ENCODE measurements at regions not wholly inside any gene's neighbourhood (a gene's known extent, or its start where the extent isn't known, plus 50 kb on each side); places are given as distances from the start of the nearest gene placed in this dataset.
"Not testable (repeated sequence)": the region's sequence is repeated elsewhere in the genome, so short reads cannot be mapped to it uniquely, and the experiment has no call there.

DNA sequence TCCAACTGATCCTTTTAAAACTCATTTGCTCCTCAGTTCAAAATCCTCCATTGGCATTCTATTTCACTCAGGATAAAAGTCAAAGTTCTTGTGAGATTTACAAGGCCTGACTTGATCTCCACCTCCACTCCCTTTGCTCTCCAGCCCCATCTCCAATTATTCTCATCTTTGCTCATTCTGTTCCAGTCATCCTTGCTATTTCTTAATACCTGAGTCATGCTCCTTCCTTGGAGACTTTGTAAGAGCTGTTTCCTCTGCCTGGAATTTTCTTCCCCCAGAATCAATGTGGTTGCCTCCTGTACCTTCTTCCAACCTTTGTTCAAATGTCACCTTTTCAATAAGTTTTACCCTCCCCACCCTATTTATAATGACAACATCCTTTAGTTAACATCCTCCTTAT is 373.5 kb downstream of the HTR1B start:
- no peak for DNase-seq (ENCODE audit: low spot score)

DNA sequence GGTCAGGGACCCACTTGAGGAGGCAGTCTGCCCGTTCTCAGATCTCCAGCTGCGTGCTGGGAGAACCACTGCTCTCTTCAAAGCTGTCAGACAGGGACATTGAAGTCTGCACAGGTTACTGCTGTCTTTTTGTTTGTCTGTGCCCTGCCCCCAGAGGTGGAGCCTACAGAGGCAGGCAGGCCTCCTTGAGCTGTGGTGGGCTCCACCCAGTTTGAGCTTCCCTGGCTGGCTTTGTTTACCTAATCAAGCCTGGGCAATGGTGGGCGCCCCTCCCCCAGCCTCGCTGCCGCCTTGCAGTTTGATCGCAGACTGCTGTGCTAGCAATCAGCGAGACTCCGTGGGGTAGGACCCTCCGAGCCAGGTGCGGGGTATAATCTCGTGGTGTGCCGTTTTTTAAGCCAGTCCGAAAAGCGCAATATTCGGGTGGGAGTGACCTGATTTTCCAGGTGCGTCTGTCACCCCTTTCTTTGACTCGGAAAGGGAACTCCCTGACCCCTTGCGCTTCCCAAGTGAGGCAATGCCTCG is 375.4 kb downstream of the HTR1B start:
- DNase-seq (ENCODE audit: low spot score): not testable (repeated sequence)

DNA sequence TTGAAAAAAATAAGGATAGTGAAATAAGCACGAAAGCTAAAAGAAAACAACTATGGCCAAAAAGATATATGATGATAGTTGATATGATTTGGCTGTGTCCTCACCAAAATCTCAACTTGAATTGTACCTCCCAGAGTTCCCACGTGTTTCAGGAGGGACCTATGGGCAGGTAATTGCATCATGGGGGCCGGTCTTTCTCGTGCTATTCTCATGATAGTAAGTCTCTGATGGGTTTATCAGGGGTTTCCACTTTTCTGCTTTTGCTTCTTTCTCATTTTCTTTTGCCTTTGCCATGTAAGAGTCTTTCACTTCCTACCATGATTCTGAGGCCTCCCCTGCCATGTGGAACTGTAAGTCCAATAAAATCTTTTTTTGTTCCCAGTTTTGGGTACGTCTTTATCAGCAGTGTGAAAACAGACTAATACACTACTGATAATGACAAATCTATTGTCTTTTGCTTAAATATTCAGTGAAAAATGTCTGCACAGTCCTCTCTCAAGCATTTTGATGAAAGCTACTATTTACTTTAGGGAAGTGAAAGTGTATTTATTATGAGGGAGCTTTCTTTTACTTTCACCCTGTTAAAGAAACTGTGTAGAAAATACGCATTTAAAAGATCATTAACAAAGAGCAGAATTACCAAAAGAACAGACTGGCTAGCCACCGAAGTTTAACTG is 389.1 kb downstream of the HTR1B start:
- DNase-seq (ENCODE audit: low spot score): no peak

DNA sequence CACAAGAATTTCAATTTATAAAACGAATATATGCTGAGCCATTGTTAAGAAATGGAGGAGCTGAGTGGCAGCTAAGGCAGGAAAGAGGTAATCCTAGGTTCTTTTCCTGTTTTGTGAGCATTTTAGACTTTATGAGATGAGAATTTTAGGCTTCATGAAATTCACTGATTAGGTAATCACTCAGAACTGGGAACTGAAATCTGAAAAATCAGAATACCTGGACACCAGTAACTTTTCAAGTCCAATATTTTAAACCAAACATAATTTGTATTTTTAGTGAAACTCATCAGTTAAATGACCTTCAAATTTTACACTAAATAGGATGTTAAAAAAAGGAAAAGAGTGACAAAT is 389.9 kb downstream of the HTR1B start:
- no peak for DNase-seq (ENCODE audit: low spot score)

DNA sequence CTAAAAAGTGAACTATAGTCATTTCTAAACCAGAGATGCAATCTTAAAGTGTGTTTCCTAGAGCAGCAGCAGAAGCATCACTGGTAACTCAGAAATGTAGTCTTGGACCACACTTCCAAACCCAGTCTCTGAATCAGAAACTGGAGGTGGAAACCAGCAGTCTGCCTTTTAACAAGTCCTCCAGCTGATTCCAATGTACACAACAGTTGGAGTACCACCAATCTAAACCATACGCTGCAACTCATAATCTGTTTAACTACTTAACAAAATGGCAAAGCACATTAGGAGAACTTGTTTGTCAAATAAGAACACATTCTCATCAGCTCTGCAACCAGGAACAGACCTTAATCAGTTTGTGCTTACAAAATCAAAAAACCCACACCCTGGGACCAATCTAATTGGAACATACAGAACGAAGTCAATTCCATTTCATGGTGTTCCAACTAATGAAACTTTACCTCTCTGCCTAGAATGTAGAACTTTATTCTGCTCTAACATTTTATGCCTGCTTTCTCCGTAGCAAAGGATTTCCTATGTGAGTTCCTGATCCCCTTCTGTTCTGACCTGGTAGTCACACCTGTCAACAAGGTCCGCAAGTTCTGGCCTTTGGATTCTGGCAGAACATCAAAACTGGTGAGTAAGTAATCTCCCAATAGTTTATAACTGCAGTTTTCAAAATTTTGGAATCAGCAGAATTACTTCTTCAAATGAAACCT is 390.4 kb downstream of the HTR1B start:
- no peak for DNase-seq (ENCODE audit: low spot score)

DNA sequence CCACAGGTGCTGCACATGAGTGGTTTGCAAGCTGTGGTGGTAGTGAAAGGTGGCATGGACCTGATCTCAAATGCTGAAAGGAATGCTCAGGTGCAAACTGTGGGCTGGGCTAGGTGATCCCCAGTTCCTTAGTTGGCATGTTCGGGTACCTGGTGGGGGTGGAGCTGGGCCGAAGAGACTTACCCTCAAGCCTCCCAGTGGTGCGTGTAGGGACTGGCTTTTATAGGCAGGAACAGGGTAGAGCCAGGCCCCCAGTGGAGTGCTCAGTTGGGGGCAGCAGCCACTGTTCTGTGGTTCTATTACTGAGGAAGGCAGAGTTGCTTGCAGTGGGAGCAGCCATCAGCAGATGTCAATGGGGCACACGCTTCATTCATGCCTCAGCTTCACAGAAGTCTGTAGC is 399.8 kb downstream of the HTR1B start:
- DNase-seq (ENCODE audit: low spot score): no peak

DNA sequence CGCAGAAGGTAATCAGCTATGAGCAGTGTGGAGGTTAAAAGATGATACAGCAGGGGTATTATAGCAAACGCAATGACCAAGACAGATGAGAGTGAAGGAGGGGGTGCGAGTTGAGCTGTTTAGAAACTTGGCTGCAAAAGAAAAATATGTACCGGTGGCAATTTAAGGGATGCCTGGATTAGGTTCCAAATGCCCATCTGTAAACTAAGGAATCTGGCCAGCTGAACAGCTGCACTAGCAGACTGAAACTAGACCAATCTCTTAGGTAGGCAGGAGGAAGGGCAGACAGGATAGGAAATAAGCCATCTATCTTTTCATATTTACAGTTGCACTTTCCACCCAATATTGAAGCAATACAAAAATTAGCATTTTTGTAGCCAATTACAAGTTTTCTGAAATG is 407.6 kb downstream of the HTR1B start:
- DNase-seq (ENCODE audit: low spot score): no peak

DNA sequence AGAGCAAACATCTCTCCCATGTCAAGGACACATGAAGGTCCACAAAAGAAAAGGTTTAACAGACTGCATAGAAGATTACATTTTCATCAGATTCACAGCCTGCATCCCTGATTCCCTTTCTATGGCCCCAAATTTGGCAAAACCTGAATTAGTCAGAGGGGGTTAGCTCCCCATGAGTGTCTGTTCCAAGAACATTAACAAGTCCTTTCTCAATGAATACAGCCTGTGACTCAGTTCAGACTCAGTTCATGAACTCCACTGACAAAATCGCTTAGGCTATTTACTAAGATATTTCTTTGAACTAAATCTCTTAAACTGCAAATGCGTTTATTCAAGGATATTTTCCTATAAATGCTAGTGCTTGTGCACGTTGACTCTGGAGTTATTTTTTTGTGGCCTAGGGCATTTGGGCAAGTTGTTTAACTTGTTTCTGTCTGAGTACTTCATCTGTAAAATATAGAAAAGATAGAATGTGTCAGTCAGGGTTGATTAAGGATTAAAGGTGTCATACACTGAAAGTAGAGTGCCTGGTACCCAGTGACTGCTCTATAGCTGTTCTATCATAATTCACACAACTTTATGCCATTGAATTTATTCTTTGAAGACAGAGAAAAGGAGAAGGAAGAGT is 422.6 kb downstream of the HTR1B start:
- no peak for DNase-seq (ENCODE audit: low spot score)

DNA sequence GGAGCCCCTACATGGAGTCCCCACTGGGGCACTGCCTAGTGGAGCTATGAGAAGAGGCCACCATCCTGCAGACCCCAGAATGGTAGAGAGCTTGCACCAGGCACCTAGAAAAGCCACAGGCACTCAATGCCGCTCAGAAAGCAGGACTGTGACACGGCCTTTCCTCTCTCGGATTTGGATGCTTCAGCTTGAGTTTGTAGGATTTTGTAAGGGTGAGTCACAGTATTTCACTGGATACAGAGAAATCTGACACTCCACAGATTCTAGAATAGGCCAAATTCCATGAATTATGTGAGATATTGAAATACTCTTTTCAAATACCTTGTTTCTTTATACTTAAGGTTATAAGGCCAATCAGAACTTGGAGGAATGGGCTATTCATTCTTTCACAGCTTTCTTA is 424.5 kb downstream of the HTR1B start:
- DNase-seq (ENCODE audit: low spot score): peak; percentile 37

DNA sequence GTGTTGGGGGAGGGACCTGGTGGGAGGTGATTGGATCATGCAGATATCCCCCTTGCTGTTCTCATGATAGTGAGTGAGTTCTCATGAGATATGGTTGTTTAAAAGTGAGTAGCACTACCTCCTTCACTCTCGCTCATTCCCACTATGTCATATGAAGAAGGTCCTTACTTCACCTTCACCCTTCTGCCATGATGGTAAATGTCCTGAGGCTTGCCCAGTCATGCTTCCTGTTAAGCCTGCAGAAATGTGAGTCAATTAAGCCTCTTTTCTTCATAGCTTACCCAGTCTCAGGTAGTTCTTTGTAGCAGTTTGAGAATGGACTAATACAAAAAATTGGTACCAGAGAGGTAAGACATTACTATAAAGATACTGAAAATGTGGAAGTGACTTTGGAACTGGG is 425.9 kb downstream of the HTR1B start:
- DNase-seq (ENCODE audit: low spot score): no peak

DNA sequence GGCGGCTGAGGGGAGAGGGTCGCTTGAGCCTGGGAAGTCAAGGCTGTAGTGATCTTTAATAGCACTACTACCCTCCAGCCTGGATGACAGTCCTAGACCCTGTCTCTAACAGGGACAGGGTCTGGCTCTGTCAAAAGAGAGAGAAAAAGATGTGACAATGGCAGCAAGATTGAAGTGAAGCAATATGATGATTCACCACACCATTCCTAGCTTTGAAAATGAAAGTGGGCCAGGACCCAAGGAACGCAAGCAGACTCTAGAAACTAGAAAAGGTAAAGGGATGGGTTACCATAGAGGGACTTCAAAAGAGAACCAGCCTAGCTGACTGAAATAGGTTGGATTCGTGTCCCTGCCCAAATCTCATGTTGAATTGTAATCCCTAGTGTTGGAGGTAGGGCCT is 426.9 kb downstream of the HTR1B start:
- DNase-seq (ENCODE audit: low spot score): no peak

DNA sequence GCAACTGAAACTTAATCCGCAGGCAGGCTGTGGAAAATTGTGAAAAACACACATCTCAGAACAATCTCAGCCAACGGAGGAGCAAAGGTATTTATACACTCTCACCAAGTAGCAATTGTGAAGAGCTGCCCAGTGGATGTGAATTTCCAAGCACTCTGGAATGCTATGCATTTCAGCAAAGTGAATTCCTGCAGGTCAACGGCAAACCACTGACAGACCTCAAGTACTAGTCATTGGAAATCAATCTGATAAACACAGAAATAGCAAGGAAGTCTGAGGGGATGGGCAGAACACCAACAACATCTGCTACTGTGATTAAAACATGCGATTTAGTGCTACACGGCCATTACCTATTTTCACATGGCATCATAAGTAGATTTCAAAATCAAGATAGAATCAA is 429.1 kb downstream of the HTR1B start:
- no peak for DNase-seq (ENCODE audit: low spot score)

DNA sequence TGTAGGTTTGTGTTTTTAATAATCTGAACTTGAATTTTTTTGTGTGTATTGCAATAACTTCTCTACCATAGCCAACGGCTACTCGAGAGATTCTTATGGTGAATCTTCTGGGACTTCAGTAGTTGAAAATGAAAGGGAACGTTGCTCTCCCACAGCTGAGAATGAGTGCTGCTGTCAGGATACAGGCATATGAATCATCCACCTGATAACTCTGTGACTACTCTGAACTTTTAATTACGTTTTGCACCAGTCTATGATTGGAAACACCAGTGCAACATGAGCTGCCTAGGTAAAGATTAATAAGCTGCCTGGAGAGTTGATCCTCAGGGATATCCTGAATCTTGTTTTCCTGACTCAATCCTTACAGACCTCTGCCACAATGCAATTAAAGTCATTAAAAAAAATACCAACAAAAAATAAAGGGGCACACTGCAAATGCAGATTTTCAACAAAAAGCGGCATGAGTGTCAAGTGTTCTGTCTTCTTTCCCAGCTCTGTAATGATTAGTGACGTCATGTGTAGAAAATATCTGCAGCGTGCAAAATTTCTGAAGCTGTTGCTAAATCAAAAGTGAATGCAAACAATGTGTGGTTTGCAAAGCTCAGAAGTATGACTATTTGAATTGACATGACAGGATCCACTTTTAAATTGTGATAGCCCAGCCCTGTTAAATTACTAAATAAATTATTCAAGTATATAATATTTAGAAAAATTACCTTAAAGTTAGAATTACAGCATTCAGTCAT is 432.2 kb downstream of the HTR1B start:
- DNase-seq (ENCODE audit: low spot score): no peak

DNA sequence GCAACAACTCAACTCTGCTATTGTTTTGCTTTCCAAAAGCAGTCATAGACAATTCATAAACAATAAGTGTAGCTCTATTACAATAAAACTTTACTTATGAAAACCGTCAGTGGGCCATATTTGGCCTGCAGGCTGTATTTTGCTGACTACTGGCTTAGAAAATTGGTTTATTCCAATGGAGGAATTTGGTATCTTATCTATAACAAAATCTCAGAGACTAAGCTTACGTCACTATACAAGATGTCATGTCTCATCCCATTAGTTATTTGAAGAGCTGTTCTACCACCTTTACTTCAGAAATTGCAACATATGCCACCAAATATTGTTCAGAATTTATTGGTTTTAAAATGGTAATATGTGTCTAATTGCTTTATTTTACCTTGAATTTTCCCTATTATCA is 436.9 kb downstream of the HTR1B start:
- DNase-seq (ENCODE audit: low spot score): no peak

DNA sequence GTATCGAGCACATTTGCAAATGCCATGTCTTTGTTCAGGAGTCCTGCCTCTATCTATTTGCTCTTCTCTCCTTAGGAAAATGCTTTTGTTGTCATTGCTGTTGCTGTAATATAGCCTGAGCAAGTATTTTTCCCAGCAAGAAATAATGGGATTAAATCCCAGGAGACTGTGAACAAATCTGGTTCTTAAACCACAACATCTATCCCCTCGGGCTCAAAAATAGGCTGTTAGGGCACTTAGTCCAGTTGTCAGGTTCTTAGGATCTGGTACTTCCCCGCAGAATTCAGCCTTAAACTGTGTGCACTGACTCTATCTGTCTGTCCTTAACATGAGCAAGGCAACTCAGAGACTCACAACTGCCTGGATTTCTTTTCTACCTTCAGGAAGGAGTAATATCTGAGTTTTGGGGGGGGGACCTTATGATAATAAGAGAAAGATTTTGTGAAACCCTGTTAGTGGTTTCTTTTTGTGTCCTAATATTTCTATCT is 437.5 kb downstream of the HTR1B start:
- DNase-seq (ENCODE audit: low spot score): no peak

DNA sequence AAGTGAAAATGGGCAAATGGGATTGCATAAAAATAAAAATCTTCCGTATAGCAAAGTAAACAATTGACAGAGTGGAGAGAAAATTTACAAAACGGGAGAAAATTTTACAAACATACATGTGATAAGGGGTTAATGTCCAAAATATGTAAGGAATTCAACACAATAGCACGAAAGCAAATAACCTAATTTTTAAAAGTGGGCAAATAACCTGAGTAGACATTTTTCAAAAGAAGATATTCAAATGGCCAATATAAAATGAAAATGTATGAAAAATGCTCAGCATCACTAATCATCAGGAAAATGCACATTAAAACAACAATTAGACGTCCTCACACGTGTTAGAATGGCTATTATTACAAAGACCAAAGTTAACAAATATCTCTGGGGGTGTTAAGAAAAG is 441.5 kb downstream of the HTR1B start:
- DNase-seq (ENCODE audit: low spot score): no peak

DNA sequence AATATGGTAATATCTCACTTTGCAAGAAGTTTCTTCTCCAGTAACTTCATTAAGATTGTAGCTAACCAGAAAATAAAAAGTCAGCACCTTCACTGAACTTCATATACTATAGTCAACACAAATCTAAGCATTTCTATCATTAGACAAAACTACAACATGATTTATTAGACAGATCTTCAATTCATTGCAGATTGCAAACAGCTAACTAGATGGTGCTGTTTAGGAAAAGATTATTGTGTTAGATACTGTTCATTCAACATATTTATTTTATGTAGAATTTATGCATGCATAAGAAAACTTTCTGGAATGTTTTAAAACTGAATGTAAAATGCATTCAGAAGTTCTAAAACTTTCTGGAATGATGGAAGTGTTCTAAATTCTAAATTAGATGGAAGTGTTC is 442.1 kb downstream of the HTR1B start:
- DNase-seq (ENCODE audit: low spot score): no peak

DNA sequence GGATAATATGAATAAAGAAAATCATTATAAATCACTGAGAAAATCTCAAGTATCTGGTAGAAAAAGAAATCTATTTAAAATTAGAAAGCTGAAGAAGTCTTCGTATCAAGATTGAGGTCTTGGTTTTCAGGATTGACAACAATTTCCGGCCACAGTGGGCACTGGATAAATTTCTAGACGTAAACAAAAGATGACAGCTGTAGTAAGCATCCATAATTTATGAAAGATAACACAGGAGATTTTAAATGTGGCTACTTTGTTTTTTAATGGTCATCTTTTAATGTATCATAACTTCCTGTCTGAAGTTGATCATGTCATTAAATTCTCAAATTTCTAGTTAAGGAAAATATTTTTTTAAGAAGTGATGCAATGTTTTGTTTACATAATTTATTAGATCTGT is 444.2 kb downstream of the HTR1B start:
- DNase-seq (ENCODE audit: low spot score): no peak

DNA sequence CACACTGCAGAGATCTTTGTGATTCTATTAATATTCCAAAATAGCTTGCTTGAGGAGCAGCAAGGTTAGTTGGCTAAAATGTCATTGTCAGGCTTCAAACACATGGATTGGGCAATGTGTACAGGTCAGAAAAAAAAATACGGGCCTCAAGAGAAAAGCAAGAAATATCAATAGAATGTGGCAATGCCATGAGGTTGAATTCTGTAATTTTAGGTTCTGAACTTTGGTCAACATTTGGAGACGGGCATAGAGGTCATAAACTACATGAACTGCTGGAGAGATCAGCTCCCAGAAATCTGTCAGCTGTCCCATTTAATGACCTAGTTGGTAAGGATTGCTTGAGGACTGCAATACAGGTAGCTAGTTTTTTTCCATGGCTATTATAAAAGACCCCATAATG is 445.8 kb downstream of the HTR1B start:
- no peak for DNase-seq (ENCODE audit: low spot score)

DNA sequence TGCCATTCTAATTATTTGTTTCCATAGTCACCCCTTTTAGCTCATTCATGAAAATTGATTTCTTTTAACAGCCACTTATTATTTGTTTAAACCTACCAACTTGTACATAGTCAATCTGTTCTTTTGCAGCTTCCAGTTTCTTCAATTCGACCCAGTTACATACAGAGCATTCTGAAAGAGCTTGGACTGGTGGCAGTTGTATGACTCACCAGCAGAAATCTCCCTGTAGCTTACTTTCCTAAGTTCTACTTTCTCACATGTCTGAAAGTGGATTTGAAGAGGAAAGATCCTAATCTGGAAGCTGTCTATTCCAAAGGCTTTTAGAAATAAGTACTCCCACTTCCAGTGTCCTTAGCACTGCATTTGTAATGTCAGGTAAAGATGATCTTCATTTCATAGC is 447.9 kb downstream of the HTR1B start:
- no peak for DNase-seq (ENCODE audit: low spot score)

DNA sequence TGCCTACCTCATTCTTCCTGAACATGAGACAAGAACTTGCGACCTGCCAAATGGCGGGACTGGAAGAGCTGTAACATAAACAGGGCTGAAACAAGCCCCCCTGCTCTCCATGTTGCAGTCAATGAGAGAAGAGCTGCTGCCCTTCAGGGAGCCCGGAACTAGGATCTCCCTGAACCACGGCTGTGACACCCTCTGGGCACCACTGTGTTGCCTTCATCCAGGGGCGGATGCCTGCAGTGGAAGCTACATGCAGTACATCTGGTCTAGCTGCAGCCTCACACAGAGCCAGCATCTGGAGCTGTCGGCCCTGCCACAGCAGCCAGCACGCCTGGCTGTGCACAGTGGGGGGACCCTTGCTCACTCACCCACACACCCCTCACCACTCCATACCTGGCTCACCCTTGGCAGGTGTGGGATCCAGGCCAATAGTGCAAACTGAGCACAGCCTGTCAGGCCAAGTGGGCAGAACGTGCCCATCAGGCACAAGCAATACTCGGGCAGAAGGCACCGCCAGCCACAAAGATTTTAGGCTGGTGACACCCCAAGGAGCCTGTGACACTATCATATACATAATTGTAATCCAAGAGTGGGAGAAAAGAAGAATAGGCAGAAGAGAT is 451.3 kb downstream of the HTR1B start:
- no peak for DNase-seq (ENCODE audit: low spot score)

Measured in mesenteric fat pad (tissue), 1 donor.